SK-N-MC (cell line): ENCODE measurements at regions not wholly inside any gene's neighbourhood (a gene's known extent, or its start where the extent isn't known, plus 50 kb on each side); places are given as distances from the start of the nearest gene placed in this dataset.

Source experiments
- EZH2 ChIP-seq: fragments of 200-600 bp; sonication (generic); IDR thresholded peaks from one replicate; pipeline ENCODE4 v1.6.1; 2017; ENCODE audit warnings: antibody characterized with exemption
- FOXP2 ChIP-seq: optimal IDR thresholded peaks from 2 replicates; pipeline ENCODE3; 2011; ENCODE audit warnings: mild to moderate bottlenecking, moderate library complexity; ENCODE audit not compliant: insufficient read depth; ENCODE audit errors: extremely low read length, control extremely low read depth
- POLR2AphosphoS5 ChIP-seq: IDR thresholded peaks from 2 replicates; pipeline ENCODE4 v1.6.1; 2012; ENCODE audit warnings: mild to moderate bottlenecking, low read depth, low read length, borderline replicate concordance

GRCh38 chr13:37353911-37354310 is 244.7 kb downstream of the POSTN start:
- TF ChIP-seq FOXP2 (no peak), POLR2AphosphoS5 (no peak), EZH2 (no peak)
